ENCODE measurements at regions not wholly inside any gene's neighbourhood (a gene's known extent, or its start where the extent isn't known, plus 50 kb on each side); places are given as distances from the start of the nearest gene placed in this dataset.

DNA sequence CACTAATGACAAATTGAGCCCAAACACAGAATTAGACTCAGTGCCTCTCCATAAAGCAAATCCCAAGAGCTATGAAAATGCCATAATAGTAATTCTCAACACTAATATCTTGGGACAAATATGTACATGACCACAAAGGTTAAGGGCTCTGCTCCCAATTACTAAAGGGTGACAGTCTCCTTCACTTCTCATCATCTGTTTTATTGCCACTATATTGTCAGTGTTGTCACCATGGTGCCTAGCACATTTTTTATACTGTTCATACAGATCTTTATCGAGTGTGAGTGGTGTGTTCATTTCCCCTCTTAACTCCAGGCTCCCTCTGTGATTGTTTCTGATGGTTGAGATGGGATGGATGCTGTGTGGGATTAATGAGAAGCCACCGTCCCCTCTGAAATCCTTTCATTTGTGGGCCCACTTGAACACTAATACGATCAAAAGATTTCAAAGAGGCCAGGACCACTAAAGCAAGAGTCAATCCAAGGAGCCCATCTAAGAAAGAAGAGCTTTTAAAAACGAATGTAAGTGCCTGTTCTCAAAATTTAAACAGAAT is 277.7 kb downstream of the GXYLT1 start:
- no peak for TF ChIP-seq CTCF (IDR thresholded peaks at IDR 0.05)
- no peak for TF ChIP-seq POLR2A (IDR thresholded peaks at IDR 0.05)
